ENCODE measurements at regions not wholly inside any gene's neighbourhood (a gene's known extent, or its start where the extent isn't known, plus 50 kb on each side); places are given as distances from the start of the nearest gene placed in this dataset.

DNA sequence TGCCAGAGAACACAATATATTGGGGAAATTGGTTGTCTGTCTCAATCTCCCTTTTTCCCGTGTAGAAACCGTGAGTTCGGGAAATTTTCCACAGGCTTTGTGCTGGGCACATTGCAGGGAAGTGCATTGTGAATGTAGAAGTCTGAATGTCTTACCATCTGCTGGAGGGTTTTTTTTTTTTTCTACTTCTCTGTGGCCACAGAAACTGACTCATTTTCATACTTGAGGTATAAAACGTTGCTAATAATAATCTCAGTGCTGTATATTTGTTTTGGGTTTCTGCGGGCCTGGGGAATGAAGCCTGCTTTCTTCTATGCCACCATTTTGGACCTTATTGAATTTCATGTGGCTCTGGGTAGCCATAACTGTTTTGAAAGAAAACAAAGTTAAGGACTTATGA lies 1001.2 kb downstream of the STIM2 start:
- Histone ChIP-seq H3K4me1 (ENCODE audit: control insufficient read depth, insufficient read depth, low read length) (no peaks in the 10 kb centered on the region), H3K4me3 (ENCODE audit: low read depth in 2 of 2, low read length in 2 of 2) (no peak overlapping the region), H3K36me3 (ENCODE audit: control insufficient read depth, insufficient read depth, low read length) (no peaks in the 10 kb centered on the region), H3K27ac (ENCODE audit: low read length) (no peak overlapping the region), H3K9me3 (ENCODE audit: control insufficient read depth, insufficient read depth, low read depth, low read length) (no peaks in the 10 kb centered on the region), H3K27me3 (ENCODE audit: control insufficient read depth, insufficient read depth, low read length) (no peaks in the 10 kb centered on the region)
- ChIA-PET CTCF (no interaction called here), POLR2A (no interaction called here)
- intact Hi-C loops (cut with micrococcal nuclease; ENCODE audit: unreplicated experiment), result no loop called here
- in situ Hi-C loops (cut with HindIII; ENCODE audit: low pct_unique_long_range_greater_than_20kb, low sequenced_read_pairs), result no loop called here
- DNase-seq (ENCODE audit: low read depth, low spot score) (no peak), ATAC-seq (no peak)
- TF ChIP-seq, protein P1, sequence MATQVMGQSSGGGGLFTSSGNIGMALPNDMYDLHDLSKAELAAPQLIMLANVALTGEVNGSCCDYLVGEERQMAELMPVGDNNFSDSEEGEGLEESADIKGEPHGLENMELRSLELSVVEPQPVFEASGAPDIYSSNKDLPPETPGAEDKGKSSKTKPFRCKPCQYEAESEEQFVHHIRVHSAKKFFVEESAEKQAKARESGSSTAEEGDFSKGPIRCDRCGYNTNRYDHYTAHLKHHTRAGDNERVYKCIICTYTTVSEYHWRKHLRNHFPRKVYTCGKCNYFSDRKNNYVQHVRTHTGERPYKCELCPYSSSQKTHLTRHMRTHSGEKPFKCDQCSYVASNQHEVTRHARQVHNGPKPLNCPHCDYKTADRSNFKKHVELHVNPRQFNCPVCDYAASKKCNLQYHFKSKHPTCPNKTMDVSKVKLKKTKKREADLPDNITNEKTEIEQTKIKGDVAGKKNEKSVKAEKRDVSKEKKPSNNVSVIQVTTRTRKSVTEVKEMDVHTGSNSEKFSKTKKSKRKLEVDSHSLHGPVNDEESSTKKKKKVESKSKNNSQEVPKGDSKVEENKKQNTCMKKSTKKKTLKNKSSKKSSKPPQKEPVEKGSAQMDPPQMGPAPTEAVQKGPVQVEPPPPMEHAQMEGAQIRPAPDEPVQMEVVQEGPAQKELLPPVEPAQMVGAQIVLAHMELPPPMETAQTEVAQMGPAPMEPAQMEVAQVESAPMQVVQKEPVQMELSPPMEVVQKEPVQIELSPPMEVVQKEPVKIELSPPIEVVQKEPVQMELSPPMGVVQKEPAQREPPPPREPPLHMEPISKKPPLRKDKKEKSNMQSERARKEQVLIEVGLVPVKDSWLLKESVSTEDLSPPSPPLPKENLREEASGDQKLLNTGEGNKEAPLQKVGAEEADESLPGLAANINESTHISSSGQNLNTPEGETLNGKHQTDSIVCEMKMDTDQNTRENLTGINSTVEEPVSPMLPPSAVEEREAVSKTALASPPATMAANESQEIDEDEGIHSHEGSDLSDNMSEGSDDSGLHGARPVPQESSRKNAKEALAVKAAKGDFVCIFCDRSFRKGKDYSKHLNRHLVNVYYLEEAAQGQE (IDR thresholded peaks at IDR 0.05; ENCODE audit: insufficient read depth in 1 of 2, low read depth in 2 of 2, low read length in 1 of 2), result no peak
- TF ChIP-seq SIN3A (IDR thresholded peaks at IDR 0.05; ENCODE audit: borderline replicate concordance, insufficient read depth, low read depth, low read length) (no peak), POLR2AphosphoS5 (IDR thresholded peaks at IDR 0.05; ENCODE audit: low read depth, low read length) (no peak), TCF7L2 (IDR thresholded peaks at IDR 0.05; ENCODE audit: low read depth, low read length) (no peak)
- no TSS peak for BruUV-seq (replicated peaks)

DNA sequence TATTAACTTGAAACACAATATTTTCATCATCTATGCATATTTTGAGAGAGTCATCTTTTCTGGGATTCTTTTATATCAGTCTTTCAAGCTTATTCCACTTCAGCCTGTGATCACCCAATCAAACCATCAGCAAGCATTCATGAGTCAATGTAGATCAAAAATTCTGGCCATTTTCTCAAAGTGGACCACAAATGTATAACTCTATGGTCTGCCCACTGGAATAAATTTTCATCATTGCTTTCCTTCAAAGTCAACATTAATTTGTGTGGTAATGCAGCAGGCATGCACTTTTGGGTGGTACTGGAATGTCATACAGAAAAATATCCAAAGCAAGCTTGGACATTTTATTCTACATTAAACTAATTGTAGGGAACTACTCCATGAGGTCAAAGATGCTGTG lies 1013.0 kb downstream of the STIM2 start:
- H3K4me1 ChIP-seq (ENCODE audit: control insufficient read depth, insufficient read depth, low read length), result no peaks in the 10 kb centered on the region
- no peak overlapping the region for H3K4me3 ChIP-seq (ENCODE audit: low read depth in 2 of 2, low read length in 2 of 2)
- intact Hi-C loops (cut with micrococcal nuclease; ENCODE audit: unreplicated experiment) (no loop called here), in situ Hi-C loops (cut with HindIII; ENCODE audit: low pct_unique_long_range_greater_than_20kb, low sequenced_read_pairs) (no loop called here)
- ChIA-PET POLR2A (no interaction called here), CTCF (no interaction called here)
- DNase-seq (ENCODE audit: low read depth, low spot score) (no peak), ATAC-seq (no peak)
- H3K27ac ChIP-seq (ENCODE audit: low read length), result no peak overlapping the region
- TF ChIP-seq TCF7L2 (IDR thresholded peaks at IDR 0.05; ENCODE audit: low read depth, low read length) (no peak), SIN3A (IDR thresholded peaks at IDR 0.05; ENCODE audit: borderline replicate concordance, insufficient read depth, low read depth, low read length) (no peak), POLR2AphosphoS5 (IDR thresholded peaks at IDR 0.05; ENCODE audit: low read depth, low read length) (no peak)
- TF ChIP-seq, protein P1 (IDR thresholded peaks at IDR 0.05; ENCODE audit: insufficient read depth in 1 of 2, low read depth in 2 of 2, low read length in 1 of 2), result no peak
- TF ChIP-seq, protein P2, sequence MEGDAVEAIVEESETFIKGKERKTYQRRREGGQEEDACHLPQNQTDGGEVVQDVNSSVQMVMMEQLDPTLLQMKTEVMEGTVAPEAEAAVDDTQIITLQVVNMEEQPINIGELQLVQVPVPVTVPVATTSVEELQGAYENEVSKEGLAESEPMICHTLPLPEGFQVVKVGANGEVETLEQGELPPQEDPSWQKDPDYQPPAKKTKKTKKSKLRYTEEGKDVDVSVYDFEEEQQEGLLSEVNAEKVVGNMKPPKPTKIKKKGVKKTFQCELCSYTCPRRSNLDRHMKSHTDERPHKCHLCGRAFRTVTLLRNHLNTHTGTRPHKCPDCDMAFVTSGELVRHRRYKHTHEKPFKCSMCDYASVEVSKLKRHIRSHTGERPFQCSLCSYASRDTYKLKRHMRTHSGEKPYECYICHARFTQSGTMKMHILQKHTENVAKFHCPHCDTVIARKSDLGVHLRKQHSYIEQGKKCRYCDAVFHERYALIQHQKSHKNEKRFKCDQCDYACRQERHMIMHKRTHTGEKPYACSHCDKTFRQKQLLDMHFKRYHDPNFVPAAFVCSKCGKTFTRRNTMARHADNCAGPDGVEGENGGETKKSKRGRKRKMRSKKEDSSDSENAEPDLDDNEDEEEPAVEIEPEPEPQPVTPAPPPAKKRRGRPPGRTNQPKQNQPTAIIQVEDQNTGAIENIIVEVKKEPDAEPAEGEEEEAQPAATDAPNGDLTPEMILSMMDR (IDR thresholded peaks at IDR 0.05), result no peak
- H3K9me3 ChIP-seq (ENCODE audit: control insufficient read depth, insufficient read depth, low read depth, low read length), result no peaks in the 10 kb centered on the region
- no peaks in the 10 kb centered on the region for H3K36me3 ChIP-seq (ENCODE audit: control insufficient read depth, insufficient read depth, low read length)
- BruUV-seq (replicated peaks), result no TSS peak
- H3K27me3 ChIP-seq (ENCODE audit: control insufficient read depth, insufficient read depth, low read length), result no peaks in the 10 kb centered on the region

Data from Panc1 (cell line).